GM23338 (cell line): ENCODE measurements at regions not wholly inside any gene's neighbourhood (a gene's known extent, or its start where the extent isn't known, plus 50 kb on each side); places are given as distances from the start of the nearest gene placed in this dataset.

Experiments used
- ATAC-seq: fragments of 200-7000 bp; cut with Tn5 transposase; 3 replicates; pipeline ENCODE4 v1.9.1; 2020
- DNase-seq: peaks from one replicate; pipeline ENCODE4 v3.0.0-alpha.2; 2015; ENCODE audit warnings: low spot score
- H2AFZ ChIP-seq: fragments of 200-600 bp; sonication (generic); 2 replicates; pipeline ENCODE4 v1.8.0; 2016; ENCODE audit warnings: antibody characterized with exemption, mild to moderate bottlenecking, moderate library complexity
- H3F3A ChIP-seq: fragments of 200-600 bp; sonication (generic); replicated peaks from 2 replicates; pipeline ENCODE4 v1.8.0; 2017; ENCODE audit warnings: antibody characterized with exemption, mixed run types, low read depth
- H3K27ac ChIP-seq: fragments of 200-600 bp; sonication (generic); 2 replicates; pipeline ENCODE4 v1.6.1; 2016; ENCODE audit warnings: low read depth
- H3K27me3 ChIP-seq: fragments of 200-600 bp; sonication (generic); 2 replicates; pipeline ENCODE4 v1.8.0; 2016; ENCODE audit warnings: mild to moderate bottlenecking, mixed run types, moderate library complexity; ENCODE audit not compliant: insufficient read depth
- H3K36me3 ChIP-seq: fragments of 200-600 bp; sonication (generic); 2 replicates; pipeline ENCODE4 v1.8.0; 2016; ENCODE audit warnings: mild to moderate bottlenecking; ENCODE audit not compliant: insufficient read depth
- H3K4me1 ChIP-seq: fragments of 200-600 bp; sonication (generic); 2 replicates; pipeline ENCODE4 v1.8.0; 2016; ENCODE audit warnings: mild to moderate bottlenecking, moderate library complexity; ENCODE audit not compliant: insufficient read depth
- H3K4me2 ChIP-seq: fragments of 200-600 bp; sonication (generic); 2 replicates; pipeline ENCODE4 v1.7.1; 2017; ENCODE audit warnings: mixed run types
- H3K4me3 ChIP-seq: fragments of 200-600 bp; sonication (generic); 2 replicates; pipeline ENCODE4 v1.6.1; 2016; ENCODE audit warnings: mixed run types
- H3K79me2 ChIP-seq: fragments of 200-600 bp; sonication (generic); replicated peaks from 2 replicates; pipeline ENCODE4 v1.8.0; 2017; ENCODE audit warnings: mild to moderate bottlenecking; ENCODE audit not compliant: insufficient read depth
- H3K9me2 ChIP-seq: fragments of 200-600 bp; sonication (generic); 2 replicates; pipeline ENCODE4 v1.8.0; 2017; ENCODE audit not compliant: insufficient read depth
- H4K20me1 ChIP-seq: fragments of 200-600 bp; sonication (generic); replicated peaks from 2 replicates; pipeline ENCODE4 v1.8.0; 2017; ENCODE audit warnings: mild to moderate bottlenecking; ENCODE audit not compliant: insufficient read depth
- H3K27ac Mint-ChIP-seq: 2 replicates; pipeline ENCODE4 v1.8.0; 2020; ENCODE audit warnings: inconsistent platforms, mild to moderate bottlenecking, moderate library complexity, mixed read lengths
- H3K27me3 Mint-ChIP-seq: 3 replicates; pipeline ENCODE4 v1.8.0; 2022; ENCODE audit warnings: low read depth, mild to moderate bottlenecking, moderate library complexity, mixed read lengths, inconsistent platforms; ENCODE audit not compliant: insufficient read depth, poor library complexity
- H3K36me3 Mint-ChIP-seq: 3 replicates; pipeline ENCODE4 v1.8.0; 2021; ENCODE audit warnings: low read depth, mild to moderate bottlenecking, inconsistent platforms, moderate library complexity, mixed read lengths
- H3K4me1 Mint-ChIP-seq: 3 replicates; pipeline ENCODE4 v1.8.0; 2020; ENCODE audit warnings: mild to moderate bottlenecking, inconsistent platforms, mixed read lengths
- H3K4me3 Mint-ChIP-seq: 3 replicates; pipeline ENCODE4 v1.8.0; 2021; ENCODE audit warnings: moderate library complexity, mild to moderate bottlenecking, inconsistent platforms, mixed read lengths
- H3K9me3 Mint-ChIP-seq: 3 replicates; pipeline ENCODE4 v1.8.0; 2020; ENCODE audit warnings: moderate library complexity, mild to moderate bottlenecking, inconsistent platforms, mixed read lengths
- CREB1 ChIP-seq: fragments of 250-450 bp; sonication (Bioruptor Pico); IDR thresholded peaks from 2 replicates; pipeline ENCODE4 v1.5.0; 2020; ENCODE audit warnings: low read depth, mild to moderate bottlenecking, moderate library complexity
- JUNB ChIP-seq: IDR thresholded peaks from one replicate; pipeline ENCODE4 v1.6.1; 2016; ENCODE audit warnings: antibody characterized with exemption; ENCODE audit not compliant: unreplicated experiment
- NANOG ChIP-seq: IDR thresholded peaks from 2 replicates; pipeline ENCODE4 v1.6.1; 2016; ENCODE audit warnings: antibody characterized with exemption, borderline replicate concordance
- STAT1 ChIP-seq: IDR thresholded peaks from one replicate; pipeline ENCODE4 v1.6.1; 2016; ENCODE audit warnings: antibody characterized with exemption; ENCODE audit not compliant: unreplicated experiment
- TF ChIP-seq, protein P1 (sequence below): IDR thresholded peaks from one replicate; pipeline ENCODE4 v1.6.1; 2018; ENCODE audit warnings: antibody characterized with exemption; ENCODE audit not compliant: unreplicated experiment
- TF ChIP-seq, protein P2 (sequence below), 2 experiments: fragments of 200-600 bp in 1 of 2; sonication (generic) in 1 of 2; conservative IDR thresholded peaks; 2 replicates each; pipeline versions ENCODE4 v1.5.1 to v1.6.1; 2016 to 2017; ENCODE audit warnings: antibody characterized with exemption in 2 of 2, low read depth in 2 of 2, mild to moderate bottlenecking in 2 of 2, moderate library complexity in 1 of 2

DNA sequence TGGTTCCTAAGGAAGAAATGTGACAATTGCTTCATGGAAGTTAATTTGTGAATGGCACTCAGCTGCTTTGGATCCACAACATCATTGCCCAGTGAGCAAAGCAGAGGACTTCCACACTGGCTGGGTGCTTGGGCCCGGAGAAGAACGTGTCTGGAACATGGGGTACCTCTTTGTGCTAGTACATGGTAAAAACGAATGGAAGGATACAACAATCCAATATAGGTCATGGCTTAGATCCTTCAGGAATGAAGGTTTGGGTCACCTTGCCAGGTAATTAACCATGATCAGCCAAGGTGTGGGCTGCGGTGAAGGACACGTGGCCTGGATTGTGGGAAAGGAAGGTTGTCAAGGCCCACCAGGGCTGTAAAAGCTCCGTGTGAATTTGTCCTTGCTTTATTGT, 245.9 kb upstream of the HS6ST1 start (continued):
- TF ChIP-seq, protein P1, sequence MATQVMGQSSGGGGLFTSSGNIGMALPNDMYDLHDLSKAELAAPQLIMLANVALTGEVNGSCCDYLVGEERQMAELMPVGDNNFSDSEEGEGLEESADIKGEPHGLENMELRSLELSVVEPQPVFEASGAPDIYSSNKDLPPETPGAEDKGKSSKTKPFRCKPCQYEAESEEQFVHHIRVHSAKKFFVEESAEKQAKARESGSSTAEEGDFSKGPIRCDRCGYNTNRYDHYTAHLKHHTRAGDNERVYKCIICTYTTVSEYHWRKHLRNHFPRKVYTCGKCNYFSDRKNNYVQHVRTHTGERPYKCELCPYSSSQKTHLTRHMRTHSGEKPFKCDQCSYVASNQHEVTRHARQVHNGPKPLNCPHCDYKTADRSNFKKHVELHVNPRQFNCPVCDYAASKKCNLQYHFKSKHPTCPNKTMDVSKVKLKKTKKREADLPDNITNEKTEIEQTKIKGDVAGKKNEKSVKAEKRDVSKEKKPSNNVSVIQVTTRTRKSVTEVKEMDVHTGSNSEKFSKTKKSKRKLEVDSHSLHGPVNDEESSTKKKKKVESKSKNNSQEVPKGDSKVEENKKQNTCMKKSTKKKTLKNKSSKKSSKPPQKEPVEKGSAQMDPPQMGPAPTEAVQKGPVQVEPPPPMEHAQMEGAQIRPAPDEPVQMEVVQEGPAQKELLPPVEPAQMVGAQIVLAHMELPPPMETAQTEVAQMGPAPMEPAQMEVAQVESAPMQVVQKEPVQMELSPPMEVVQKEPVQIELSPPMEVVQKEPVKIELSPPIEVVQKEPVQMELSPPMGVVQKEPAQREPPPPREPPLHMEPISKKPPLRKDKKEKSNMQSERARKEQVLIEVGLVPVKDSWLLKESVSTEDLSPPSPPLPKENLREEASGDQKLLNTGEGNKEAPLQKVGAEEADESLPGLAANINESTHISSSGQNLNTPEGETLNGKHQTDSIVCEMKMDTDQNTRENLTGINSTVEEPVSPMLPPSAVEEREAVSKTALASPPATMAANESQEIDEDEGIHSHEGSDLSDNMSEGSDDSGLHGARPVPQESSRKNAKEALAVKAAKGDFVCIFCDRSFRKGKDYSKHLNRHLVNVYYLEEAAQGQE: no peak
- TF ChIP-seq STAT1 (no peak), CREB1 (no peak)

DNA sequence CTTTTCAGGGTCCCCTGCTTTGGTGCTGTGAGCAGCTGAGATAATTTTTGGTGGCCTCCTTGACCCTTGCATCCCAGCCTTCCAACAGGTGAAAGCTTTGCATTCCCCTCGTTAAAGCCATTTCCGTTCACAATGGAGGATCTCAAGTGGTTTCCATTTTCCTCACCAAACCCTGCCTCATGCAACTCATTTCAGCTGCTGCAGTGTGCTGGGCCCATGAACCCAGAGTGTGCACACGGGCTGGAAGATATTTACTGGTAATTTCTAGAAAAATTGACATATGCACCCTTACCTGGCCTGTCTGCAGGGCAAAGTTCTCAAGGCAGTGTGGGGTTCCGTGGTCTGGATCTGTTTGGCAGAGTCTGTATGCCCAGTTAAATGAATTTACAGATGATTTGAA, 246.8 kb upstream of the HS6ST1 start:
- TF ChIP-seq, protein P1: no peak
- TF ChIP-seq JUNB: no peak
- TF ChIP-seq NANOG: no peak
- TF ChIP-seq, protein P2, sequence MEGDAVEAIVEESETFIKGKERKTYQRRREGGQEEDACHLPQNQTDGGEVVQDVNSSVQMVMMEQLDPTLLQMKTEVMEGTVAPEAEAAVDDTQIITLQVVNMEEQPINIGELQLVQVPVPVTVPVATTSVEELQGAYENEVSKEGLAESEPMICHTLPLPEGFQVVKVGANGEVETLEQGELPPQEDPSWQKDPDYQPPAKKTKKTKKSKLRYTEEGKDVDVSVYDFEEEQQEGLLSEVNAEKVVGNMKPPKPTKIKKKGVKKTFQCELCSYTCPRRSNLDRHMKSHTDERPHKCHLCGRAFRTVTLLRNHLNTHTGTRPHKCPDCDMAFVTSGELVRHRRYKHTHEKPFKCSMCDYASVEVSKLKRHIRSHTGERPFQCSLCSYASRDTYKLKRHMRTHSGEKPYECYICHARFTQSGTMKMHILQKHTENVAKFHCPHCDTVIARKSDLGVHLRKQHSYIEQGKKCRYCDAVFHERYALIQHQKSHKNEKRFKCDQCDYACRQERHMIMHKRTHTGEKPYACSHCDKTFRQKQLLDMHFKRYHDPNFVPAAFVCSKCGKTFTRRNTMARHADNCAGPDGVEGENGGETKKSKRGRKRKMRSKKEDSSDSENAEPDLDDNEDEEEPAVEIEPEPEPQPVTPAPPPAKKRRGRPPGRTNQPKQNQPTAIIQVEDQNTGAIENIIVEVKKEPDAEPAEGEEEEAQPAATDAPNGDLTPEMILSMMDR (conservative IDR thresholded peaks at IDR 0.05; ENCODE audit: low read depth in 2 of 2): no peak
- Histone ChIP-seq H3K27ac (no peak overlapping the region), H3K4me1 (peaks cover 7% of the 10 kb centered on the region), H3K9me2 (peaks cover 10% of the 10 kb centered on the region), H3F3A (no peaks in the 10 kb centered on the region), H3K4me3 (no peak overlapping the region), H3K4me2 (no peak overlapping the region), H3K27me3 (no peaks in the 10 kb centered on the region), H3K36me3 (no peaks in the 10 kb centered on the region), H4K20me1 (no peaks in the 10 kb centered on the region), H2AFZ (no peak overlapping the region; the same call in 1 of the 2 replicates), H3K79me2 (no peaks in the 10 kb centered on the region)
- no peaks in the 10 kb centered on the region for H3K36me3 Mint-ChIP-seq
- peaks cover 9% of the 10 kb centered on the region for H3K4me1 Mint-ChIP-seq
- DNase-seq (no peak), ATAC-seq (no peak)
- no peak overlapping the region for H3K4me3 Mint-ChIP-seq
- H3K27ac Mint-ChIP-seq: no peak overlapping the region
- H3K9me3 Mint-ChIP-seq: no peaks in the 10 kb centered on the region
- peaks cover 2% of the 10 kb centered on the region for H3K27me3 Mint-ChIP-seq
